Effector memory CD4-positive, alpha-beta T cell (primary cell): ENCODE measurements at regions not wholly inside any gene's neighbourhood (a gene's known extent, or its start where the extent isn't known, plus 50 kb on each side); places are given as distances from the start of the nearest gene placed in this dataset.

Experiments
- DNase-seq, 3 donors: peaks; one replicate each; pipeline ENCODE4 v3.0.0-alpha.2; 2020
- H3K27ac ChIP-seq: 2 replicates; pipeline ENCODE4 v1.7.0; 2013; ENCODE audit warnings: mild to moderate bottlenecking, low read length, moderate library complexity; ENCODE audit not compliant: insufficient read depth, poor library complexity, severe bottlenecking
- H3K27me3 ChIP-seq: replicated peaks from 2 replicates; pipeline ENCODE4 v1.7.0; 2013; ENCODE audit warnings: mild to moderate bottlenecking, low read length; ENCODE audit not compliant: insufficient read depth, control insufficient read depth, poor library complexity, severe bottlenecking
- H3K36me3 ChIP-seq: 2 replicates; pipeline ENCODE4 v1.7.0; 2013; ENCODE audit warnings: mild to moderate bottlenecking, low read length, moderate library complexity; ENCODE audit not compliant: control insufficient read depth, insufficient read depth
- H3K4me1 ChIP-seq: 2 replicates; pipeline ENCODE4 v1.7.0; 2013; ENCODE audit warnings: low read length, mild to moderate bottlenecking; ENCODE audit not compliant: control insufficient read depth, insufficient read depth, poor library complexity, severe bottlenecking
- H3K4me3 ChIP-seq: 2 replicates; pipeline ENCODE4 v1.7.0; 2013; ENCODE audit warnings: low read length, low read depth, mild to moderate bottlenecking; ENCODE audit not compliant: insufficient read depth, poor library complexity, severe bottlenecking
- H3K9me3 ChIP-seq: 2 replicates; pipeline ENCODE4 v1.7.0; 2013; ENCODE audit warnings: mild to moderate bottlenecking, low read length, moderate library complexity; ENCODE audit not compliant: control insufficient read depth

GRCh38 chr4:24260133-24260715 lies 324.1 kb downstream of the DHX15 start:
- Histone ChIP-seq H3K36me3 (no peaks in the 10 kb centered on the region), H3K4me1 (no peaks in the 10 kb centered on the region)
- DNase-seq, result no peak

GRCh38 chr4:24256547-24256946 lies 327.8 kb downstream of the DHX15 start:
- Histone ChIP-seq H3K36me3 (no peaks in the 10 kb centered on the region), H3K27ac (no peak overlapping the region), H3K9me3 (no peaks in the 10 kb centered on the region), H3K27me3 (no peaks in the 10 kb centered on the region), H3K4me3 (no peak overlapping the region), H3K4me1 (no peaks in the 10 kb centered on the region)
- no peak for DNase-seq

More at GRCh38 chr4:24260133-24260715, 324.1 kb downstream of the DHX15 start:
- H3K27ac ChIP-seq, result no peak overlapping the region
- no peaks in the 10 kb centered on the region for H3K27me3 ChIP-seq
- no peaks in the 10 kb centered on the region for H3K9me3 ChIP-seq
- no peak overlapping the region for H3K4me3 ChIP-seq

DNA sequence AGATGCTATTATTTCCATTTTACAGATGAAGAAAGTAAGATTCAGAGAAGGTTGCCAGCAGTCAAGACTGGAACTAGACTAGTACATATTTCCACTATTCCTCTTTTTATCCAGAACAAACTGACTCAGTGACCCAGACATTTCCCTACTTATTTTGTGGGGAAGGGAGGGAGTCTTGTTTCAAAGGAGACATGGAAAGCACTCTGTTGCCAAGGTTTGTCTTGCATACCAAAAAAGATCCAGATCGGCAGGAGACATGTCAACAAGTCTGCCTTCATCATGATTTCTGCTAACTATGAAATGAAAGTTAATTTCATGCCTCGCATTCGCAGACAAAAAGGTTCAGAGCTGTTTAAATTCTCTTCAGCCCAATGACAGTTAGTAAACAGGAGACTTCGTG lies 328.3 kb downstream of the DHX15 start:
- Histone ChIP-seq H3K4me3 (no peak overlapping the region), H3K4me1 (no peaks in the 10 kb centered on the region), H3K27me3 (no peaks in the 10 kb centered on the region), H3K27ac (no peak overlapping the region), H3K36me3 (no peaks in the 10 kb centered on the region), H3K9me3 (no peaks in the 10 kb centered on the region)
- DNase-seq, result no peak

GRCh38 chr4:24252121-24252520 lies 332.2 kb downstream of the DHX15 start:
- Histone ChIP-seq H3K27ac (no peak overlapping the region), H3K36me3 (no peaks in the 10 kb centered on the region), H3K9me3 (no peaks in the 10 kb centered on the region), H3K4me3 (no peak overlapping the region), H3K27me3 (no peaks in the 10 kb centered on the region), H3K4me1 (no peaks in the 10 kb centered on the region)
- no peak for DNase-seq

DNA sequence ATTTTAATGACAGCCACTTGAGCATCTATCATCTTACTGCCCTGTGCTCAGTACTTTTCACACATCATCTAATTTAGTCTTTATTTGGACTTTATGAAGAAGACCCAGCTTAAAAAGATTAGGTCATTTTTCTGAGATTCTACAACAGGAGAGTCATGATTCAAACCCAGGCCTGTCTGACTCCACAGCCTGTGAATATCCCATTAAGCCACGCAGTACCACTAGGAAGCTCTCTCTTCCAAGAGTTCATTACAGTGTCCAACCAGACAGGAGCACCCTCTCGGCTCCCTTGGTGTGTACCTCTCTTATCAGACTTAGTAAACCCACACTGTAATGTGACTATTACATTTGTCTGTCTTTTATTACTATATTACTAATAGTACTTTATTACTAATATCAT lies 332.8 kb downstream of the DHX15 start:
- H3K27me3 ChIP-seq, result no peaks in the 10 kb centered on the region
- no peak overlapping the region for H3K4me3 ChIP-seq
- H3K36me3 ChIP-seq, result no peaks in the 10 kb centered on the region
- no peak for DNase-seq
- H3K4me1 ChIP-seq, result no peaks in the 10 kb centered on the region
- H3K27ac ChIP-seq, result no peak overlapping the region
- H3K9me3 ChIP-seq, result no peaks in the 10 kb centered on the region

DNA sequence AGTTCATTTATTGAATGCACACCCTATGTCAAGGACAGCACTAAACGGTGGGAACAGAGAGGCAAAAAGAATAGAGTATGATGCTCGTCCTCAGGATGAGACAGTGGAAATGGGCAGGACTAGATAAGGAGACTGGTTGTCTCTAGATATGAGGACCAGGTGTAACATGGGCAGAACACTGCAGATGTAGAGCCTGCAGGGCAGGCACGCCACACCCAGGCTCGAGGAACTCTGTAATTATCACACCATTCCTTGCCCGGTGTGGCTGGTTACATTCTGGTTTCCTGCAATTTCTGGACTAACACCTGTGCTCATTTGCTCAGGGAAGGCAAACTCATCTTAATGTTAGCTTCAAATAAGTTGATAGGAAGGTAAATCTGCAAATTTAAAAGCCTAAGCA lies 334.4 kb downstream of the DHX15 start:
- H3K36me3 ChIP-seq, result no peaks in the 10 kb centered on the region
- DNase-seq, result no peak
- no peak overlapping the region for H3K4me3 ChIP-seq
- H3K9me3 ChIP-seq, result no peaks in the 10 kb centered on the region
- H3K27ac ChIP-seq, result no peak overlapping the region
- no peaks in the 10 kb centered on the region for H3K27me3 ChIP-seq
- H3K4me1 ChIP-seq, result no peaks in the 10 kb centered on the region

- no peak overlapping the region for H3K4me3 ChIP-seq
- H3K27me3 ChIP-seq, result no peaks in the 10 kb centered on the region
- H3K4me1 ChIP-seq, result no peaks in the 10 kb centered on the region
- no peak overlapping the region for H3K27ac ChIP-seq
- no peak for DNase-seq
- H3K36me3 ChIP-seq, result no peaks in the 10 kb centered on the region
- H3K9me3 ChIP-seq, result no peaks in the 10 kb centered on the region
Measured at GRCh38 chr4:24248674-24249630, 335.4 kb downstream of the DHX15 start.

- Histone ChIP-seq H3K9me3 (no peaks in the 10 kb centered on the region), H3K27ac (no peak overlapping the region), H3K27me3 (no peaks in the 10 kb centered on the region), H3K4me3 (no peak overlapping the region), H3K4me1 (no peaks in the 10 kb centered on the region), H3K36me3 (no peaks in the 10 kb centered on the region)
- DNase-seq, result no peak
Measured at GRCh38 chr4:24245491-24245820, 338.9 kb downstream of the DHX15 start.

DNA sequence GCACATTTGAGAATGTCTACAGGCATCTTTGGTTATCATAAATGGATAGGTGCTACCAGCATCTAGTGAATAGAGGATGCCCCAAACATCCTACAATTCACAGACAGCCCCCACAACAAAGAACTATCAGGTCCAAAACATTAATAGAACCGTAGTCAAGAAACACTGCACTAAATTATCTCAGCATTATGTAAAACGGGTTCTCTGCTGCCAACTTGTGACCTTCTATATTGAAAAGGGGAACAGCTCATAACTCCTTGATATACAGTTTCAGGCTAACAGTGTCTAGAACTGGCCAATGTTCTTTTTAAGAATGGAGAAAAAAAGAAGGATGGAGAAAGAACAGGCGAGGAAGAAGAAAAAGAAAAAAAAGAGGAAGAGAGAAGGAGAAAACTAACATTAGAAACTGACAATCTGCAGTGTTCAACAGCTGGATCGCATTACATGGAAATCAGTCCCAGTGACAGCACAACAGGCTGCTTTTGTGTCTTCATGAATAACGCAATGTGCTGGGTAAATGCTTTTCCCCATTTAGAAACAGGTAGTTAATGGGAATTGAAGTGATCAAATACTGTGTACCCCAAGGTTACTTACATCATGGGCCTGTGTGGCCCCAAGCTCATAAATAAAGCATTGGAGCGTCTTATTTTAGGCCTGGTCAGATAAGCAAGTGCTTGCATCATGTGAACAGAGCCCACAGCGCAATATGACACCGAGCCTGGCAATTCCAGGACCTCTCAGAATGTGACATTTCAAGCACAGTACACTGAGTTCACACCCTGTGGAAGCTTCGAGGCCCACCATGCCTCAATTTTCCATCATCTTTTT lies 339.5 kb downstream of the DHX15 start:
- Histone ChIP-seq H3K27me3 (no peaks in the 10 kb centered on the region), H3K36me3 (no peaks in the 10 kb centered on the region), H3K27ac (no peak overlapping the region), H3K9me3 (no peaks in the 10 kb centered on the region), H3K4me1 (no peaks in the 10 kb centered on the region), H3K4me3 (no peak overlapping the region)
- DNase-seq, result no peak

DNA sequence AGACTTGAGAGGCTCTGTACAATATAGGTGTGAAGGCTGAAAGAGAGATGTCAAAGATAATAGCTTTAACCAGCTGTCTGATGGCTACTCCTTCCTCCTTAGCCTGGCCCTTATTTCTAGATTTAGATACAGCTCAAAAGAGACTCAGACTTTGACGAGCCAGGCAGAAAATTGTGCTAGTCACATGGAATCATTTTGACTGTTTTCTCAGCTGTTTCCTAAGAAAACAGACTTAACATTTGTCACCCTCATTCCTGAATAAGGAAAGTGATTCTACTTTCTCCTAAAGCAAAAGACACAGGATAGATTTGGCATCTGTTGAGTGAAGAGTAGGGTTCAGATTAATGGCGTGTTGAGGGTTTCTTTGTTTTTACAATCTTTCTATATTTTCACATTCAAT lies 340.7 kb downstream of the DHX15 start:
- no peak for DNase-seq
- no peak overlapping the region for H3K27ac ChIP-seq

More for the DNA sequence above, 340.7 kb downstream of the DHX15 start:
- Histone ChIP-seq H3K9me3 (no peaks in the 10 kb centered on the region), H3K4me1 (no peaks in the 10 kb centered on the region), H3K27me3 (no peaks in the 10 kb centered on the region), H3K4me3 (no peak overlapping the region), H3K36me3 (no peaks in the 10 kb centered on the region)
